CD4-positive, alpha-beta T cell (primary cell): ENCODE measurements at regions not wholly inside any gene's neighbourhood (a gene's known extent, or its start where the extent isn't known, plus 50 kb on each side); places are given as distances from the start of the nearest gene placed in this dataset.

Experiments
- ATAC-seq: fragments of 200-7000 bp; cut with Tn5 transposase; one replicate; pipeline ENCODE4 v1.10.0; 2022; ENCODE audit warnings: mild to moderate bottlenecking; ENCODE audit not compliant: poor library complexity
- CTCF ChIA-PET: fragments of 350-600 bp; sonication (Branson Sonifier 250); formaldehyde crosslinking; loops from one replicate; lab custom pipeline; 2021; ENCODE audit warnings: antibody characterized with exemption, inconsistent platforms; lab: Charles Lee
- POLR2A ChIA-PET: fragments of 350-600 bp; sonication (Branson Sonifier 250); formaldehyde crosslinking; loops from one replicate; lab custom pipeline; 2021; ENCODE audit warnings: antibody characterized with exemption, inconsistent platforms; lab: Charles Lee
- DNase-seq, 14 experiments: peaks; one replicate each; pipeline ENCODE4 v3.0.0-alpha.2; 2013 to 2020; ENCODE audit warnings: mixed read lengths in 2 of 14
- H3K27ac ChIP-seq, 2 donors: one replicate each; pipeline versions ENCODE4 v1.5.1 to v1.7.0; 2013; ENCODE audit warnings: low read length in 2 of 2, low read depth in 1 of 2, mild to moderate bottlenecking in 1 of 2
- H3K27me3 ChIP-seq, 2 experiments: 1 replicate in 1 of 2; 2 replicates in 1 of 2; pipeline versions ENCODE4 v1.6.1 to v1.7.0; 2013; ENCODE audit warnings: low read length in 2 of 2, control low read depth in 1 of 2, mild to moderate bottlenecking in 1 of 2, moderate library complexity in 1 of 2; ENCODE audit not compliant: insufficient read depth in 2 of 2, control insufficient read depth in 1 of 2
- H3K36me3 ChIP-seq: one replicate; pipeline ENCODE4 v1.6.1; 2013; ENCODE audit warnings: low read length, control low read depth; ENCODE audit not compliant: insufficient read depth
- H3K4me1 ChIP-seq: one replicate; pipeline ENCODE4 v1.6.1; 2013; ENCODE audit warnings: low read length, control low read depth; ENCODE audit not compliant: insufficient read depth
- H3K4me3 ChIP-seq: one replicate; pipeline ENCODE4 v1.5.1; 2013; ENCODE audit warnings: mild to moderate bottlenecking, low read length, moderate library complexity
- H3K9me3 ChIP-seq, 2 experiments: 1 replicate in 1 of 2; 2 replicates in 1 of 2; pipeline versions ENCODE4 v1.6.1 to v1.7.0; 2013; ENCODE audit warnings: low read length in 2 of 2, mild to moderate bottlenecking in 2 of 2, control low read depth in 1 of 2, moderate library complexity in 1 of 2; ENCODE audit not compliant: control insufficient read depth in 1 of 2, insufficient read depth in 1 of 2
- H3K27ac Mint-ChIP-seq: one replicate; pipeline ENCODE4 v1.8.0; 2020; ENCODE audit warnings: mixed read lengths
- H3K27me3 Mint-ChIP-seq: one replicate; pipeline ENCODE4 v1.8.0; 2021; ENCODE audit warnings: mixed read lengths
- H3K36me3 Mint-ChIP-seq: one replicate; pipeline ENCODE4 v1.8.0; 2021; ENCODE audit warnings: low read depth, mixed read lengths
- H3K4me1 Mint-ChIP-seq: one replicate; pipeline ENCODE4 v1.8.0; 2021; ENCODE audit warnings: low read depth, mixed read lengths
- H3K4me3 Mint-ChIP-seq: one replicate; pipeline ENCODE4 v1.8.0; 2020; ENCODE audit warnings: mild to moderate bottlenecking, mixed read lengths
- H3K9me3 Mint-ChIP-seq: one replicate; pipeline ENCODE4 v1.8.0; 2020; ENCODE audit warnings: mixed read lengths
- CTCF ChIP-seq: fragments of 200-600 bp; IDR thresholded peaks from one replicate; pipeline ENCODE4 v1.8.0; 2022; ENCODE audit warnings: antibody characterized with exemption, mild to moderate bottlenecking
- intact Hi-C, 2 experiments: fragments of 100-400 bp; cut with DNase I in 1 of 2; cut with micrococcal nuclease in 1 of 2; formaldehyde crosslinking; loops; one replicate each; pipeline versions ENCODE4 v1.15.1 to v1.9.0; 2023 to 2025; cut with DNase I, micrococcal nuclease

GRCh38 chr5:2666081-2666480 lies 85.4 kb downstream of the IRX2 start:
- no peaks in the 10 kb centered on the region for H3K27me3 ChIP-seq
- intact Hi-C loops = no loop called here

GRCh38 chr5:2663489-2663888 lies 88.0 kb downstream of the IRX2 start:
- Histone ChIP-seq H3K4me3 (no peak overlapping the region), H3K4me1 (no peaks in the 10 kb centered on the region), H3K9me3 (peaks cover 0 to 16% of the 10 kb centered on the region in 2 experiments), H3K27me3 (no peaks in the 10 kb centered on the region), H3K36me3 (no peaks in the 10 kb centered on the region), H3K27ac (no peak overlapping the region)
- Mint-ChIP-seq H3K27me3 (peaks cover 14% of the 10 kb centered on the region), H3K36me3 (no peaks in the 10 kb centered on the region), H3K9me3 (no peaks in the 10 kb centered on the region), H3K4me3 (no peak overlapping the region), H3K4me1 (no peaks in the 10 kb centered on the region), H3K27ac (no peak overlapping the region)
- intact Hi-C loops = no loop called here
- DNase-seq (no peak), ATAC-seq (no peak)
- ChIA-PET CTCF (no interaction called here), POLR2A (no interaction called here)
- TF ChIP-seq CTCF = no peak

More at GRCh38 chr5:2666081-2666480, 85.4 kb downstream of the IRX2 start:
- ChIA-PET POLR2A (no interaction called here), CTCF (no interaction called here)
- H3K4me3 Mint-ChIP-seq = no peak overlapping the region
- H3K36me3 Mint-ChIP-seq = no peaks in the 10 kb centered on the region
- no peaks in the 10 kb centered on the region for H3K9me3 Mint-ChIP-seq
- TF ChIP-seq CTCF = no peak
- peaks cover 14% of the 10 kb centered on the region for H3K27me3 Mint-ChIP-seq
- no peak for DNase-seq
- Histone ChIP-seq H3K9me3 (peaks cover 0 to 32% of the 10 kb centered on the region in 2 experiments), H3K36me3 (no peaks in the 10 kb centered on the region), H3K4me3 (no peak overlapping the region), H3K4me1 (no peaks in the 10 kb centered on the region), H3K27ac (no peak overlapping the region)
- ATAC-seq = no peak
- H3K4me1 Mint-ChIP-seq = no peaks in the 10 kb centered on the region
- no peak overlapping the region for H3K27ac Mint-ChIP-seq

GRCh38 chr5:2660315-2660714 lies 91.2 kb downstream of the IRX2 start:
- DNase-seq = no peak
- peaks cover 0 to 24% of the 10 kb centered on the region in 2 experiments for H3K9me3 ChIP-seq
- Mint-ChIP-seq H3K36me3 (no peaks in the 10 kb centered on the region), H3K9me3 (no peaks in the 10 kb centered on the region), H3K27me3 (peaks cover 21% of the 10 kb centered on the region), H3K27ac (no peak overlapping the region), H3K4me1 (no peaks in the 10 kb centered on the region), H3K4me3 (no peak overlapping the region)
- H3K27me3 ChIP-seq = no peaks in the 10 kb centered on the region
- ChIA-PET CTCF (no interaction called here), POLR2A (no interaction called here)
- no peak overlapping the region for H3K4me3 ChIP-seq
- TF ChIP-seq CTCF = no peak
- intact Hi-C loops = no loop called here
- no peaks in the 10 kb centered on the region for H3K4me1 ChIP-seq
- H3K36me3 ChIP-seq = no peaks in the 10 kb centered on the region
- no peak overlapping the region for H3K27ac ChIP-seq
- no peak for ATAC-seq
